Calu3 (cell line): ENCODE measurements at regions not wholly inside any gene's neighbourhood (a gene's known extent, or its start where the extent isn't known, plus 50 kb on each side); places are given as distances from the start of the nearest gene placed in this dataset.
A peak's percentile ranks its signal among the peaks of the same experiment; 100 is the strongest.

Experiments used
- BruUV-seq: library from RNA; stranded (reverse); fragments of 400-500 nt; replicated peaks from 2 replicates; lab custom pipeline; 2021; lab: Mats Ljungman, UMichigan
- CTCF ChIA-PET: fragments of 300-600 bp; sonication (Branson Sonifier 250); formaldehyde crosslinking; loops from one replicate; lab custom pipeline; 2022; ENCODE audit warnings: antibody characterized with exemption; lab: Charles Lee
- DNase-seq: peaks from one replicate; pipeline ENCODE4 v3.0.0; 2022
- H3K27ac Mint-ChIP-seq: one replicate; pipeline ENCODE4 v1.8.0; 2022; ENCODE audit warnings: mixed read lengths; ENCODE audit not compliant: unreplicated experiment
- H3K27me3 Mint-ChIP-seq: one replicate; pipeline ENCODE4 v1.8.0; 2022; ENCODE audit warnings: mixed read lengths; ENCODE audit not compliant: unreplicated experiment
- H3K36me3 Mint-ChIP-seq: one replicate; pipeline ENCODE4 v1.8.0; 2022; ENCODE audit warnings: mild to moderate bottlenecking, moderate library complexity, mixed read lengths; ENCODE audit not compliant: insufficient read depth, unreplicated experiment
- H3K4me1 Mint-ChIP-seq: one replicate; pipeline ENCODE4 v1.8.0; 2022; ENCODE audit warnings: mild to moderate bottlenecking, low read depth, mixed read lengths; ENCODE audit not compliant: unreplicated experiment
- H3K4me3 Mint-ChIP-seq: one replicate; pipeline ENCODE4 v1.8.0; 2022; ENCODE audit warnings: mild to moderate bottlenecking, low read depth, moderate library complexity, mixed read lengths; ENCODE audit not compliant: unreplicated experiment
- H3K9me3 Mint-ChIP-seq: one replicate; pipeline ENCODE4 v1.8.0; 2022; ENCODE audit warnings: low read depth, mixed read lengths; ENCODE audit not compliant: unreplicated experiment
- intact Hi-C: fragments of 100-400 bp; cut with micrococcal nuclease; formaldehyde crosslinking; loops from one replicate; pipeline ENCODE4 v1.10.0; 2022; ENCODE audit not compliant: unreplicated experiment
- TF ChIP-seq, protein P1 (sequence below): fragments of 200-600 bp; IDR thresholded peaks from one replicate; pipeline ENCODE4 v1.8.0; 2022; ENCODE audit warnings: antibody characterized with exemption; ENCODE audit not compliant: unreplicated experiment

DNA sequence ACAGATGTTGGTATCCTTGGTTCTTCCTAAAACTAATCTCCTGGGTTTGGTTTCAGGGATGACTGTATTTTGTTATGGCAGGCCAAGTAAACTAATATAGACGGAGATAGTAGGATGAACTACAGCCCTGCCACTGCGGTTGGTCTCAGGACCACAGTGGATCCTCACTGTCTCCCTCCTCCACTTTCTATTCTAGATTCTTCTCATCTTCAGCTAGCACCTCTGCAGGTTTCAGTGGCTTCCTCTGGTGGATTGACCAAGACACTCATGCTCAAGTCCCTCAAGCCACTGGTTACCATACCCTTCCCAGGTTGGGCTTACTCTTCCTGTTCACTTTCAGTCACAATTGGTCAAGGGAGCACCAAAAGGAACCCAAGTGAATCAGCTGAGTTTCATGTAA lies 71.1 kb upstream of the CLDN18 start:
- BruUV-seq = no TSS peak
- H3K27me3 Mint-ChIP-seq = peaks cover 50% of the 10 kb centered on the region
- peaks cover 3% of the 10 kb centered on the region for H3K9me3 Mint-ChIP-seq
- intact Hi-C loops = no loop called here
- H3K4me1 Mint-ChIP-seq = no peaks in the 10 kb centered on the region
- no peak overlapping the region for H3K4me3 Mint-ChIP-seq
- no peak overlapping the region for H3K27ac Mint-ChIP-seq
- CTCF ChIA-PET = interaction anchor here (0.7 kb wide), 1 partner anchor 56 kb away, joined by 4 read pairs; no protein-coding TSS in a partner anchor
- no peak for DNase-seq
- TF ChIP-seq, protein P1, sequence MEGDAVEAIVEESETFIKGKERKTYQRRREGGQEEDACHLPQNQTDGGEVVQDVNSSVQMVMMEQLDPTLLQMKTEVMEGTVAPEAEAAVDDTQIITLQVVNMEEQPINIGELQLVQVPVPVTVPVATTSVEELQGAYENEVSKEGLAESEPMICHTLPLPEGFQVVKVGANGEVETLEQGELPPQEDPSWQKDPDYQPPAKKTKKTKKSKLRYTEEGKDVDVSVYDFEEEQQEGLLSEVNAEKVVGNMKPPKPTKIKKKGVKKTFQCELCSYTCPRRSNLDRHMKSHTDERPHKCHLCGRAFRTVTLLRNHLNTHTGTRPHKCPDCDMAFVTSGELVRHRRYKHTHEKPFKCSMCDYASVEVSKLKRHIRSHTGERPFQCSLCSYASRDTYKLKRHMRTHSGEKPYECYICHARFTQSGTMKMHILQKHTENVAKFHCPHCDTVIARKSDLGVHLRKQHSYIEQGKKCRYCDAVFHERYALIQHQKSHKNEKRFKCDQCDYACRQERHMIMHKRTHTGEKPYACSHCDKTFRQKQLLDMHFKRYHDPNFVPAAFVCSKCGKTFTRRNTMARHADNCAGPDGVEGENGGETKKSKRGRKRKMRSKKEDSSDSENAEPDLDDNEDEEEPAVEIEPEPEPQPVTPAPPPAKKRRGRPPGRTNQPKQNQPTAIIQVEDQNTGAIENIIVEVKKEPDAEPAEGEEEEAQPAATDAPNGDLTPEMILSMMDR = no peak
- H3K36me3 Mint-ChIP-seq = no peaks in the 10 kb centered on the region

- CTCF ChIA-PET = interaction anchor here (0.7 to 1.3 kb wide), 4 partner anchors 19 to 840 kb away, joined by 3 read pairs; no protein-coding TSS in a partner anchor
- H3K4me1 Mint-ChIP-seq = peaks cover 7% of the 10 kb centered on the region
- no peaks in the 10 kb centered on the region for H3K36me3 Mint-ChIP-seq
- no peaks in the 10 kb centered on the region for H3K9me3 Mint-ChIP-seq
- intact Hi-C loops = loop anchor here (10.0 kb wide), 2 partner anchors 150 to 710 kb away; no protein-coding TSS in a partner anchor
- no peak for DNase-seq
- TF ChIP-seq, protein P1 = no peak
- no peak overlapping the region for H3K27ac Mint-ChIP-seq
- no peak overlapping the region for H3K4me3 Mint-ChIP-seq
- no TSS peak for BruUV-seq
- H3K27me3 Mint-ChIP-seq = peaks cover 50% of the 10 kb centered on the region
These were observed 65.4 kb upstream of the CLDN18 start for GRCh38 chr3:137944593-137944992.

DNA sequence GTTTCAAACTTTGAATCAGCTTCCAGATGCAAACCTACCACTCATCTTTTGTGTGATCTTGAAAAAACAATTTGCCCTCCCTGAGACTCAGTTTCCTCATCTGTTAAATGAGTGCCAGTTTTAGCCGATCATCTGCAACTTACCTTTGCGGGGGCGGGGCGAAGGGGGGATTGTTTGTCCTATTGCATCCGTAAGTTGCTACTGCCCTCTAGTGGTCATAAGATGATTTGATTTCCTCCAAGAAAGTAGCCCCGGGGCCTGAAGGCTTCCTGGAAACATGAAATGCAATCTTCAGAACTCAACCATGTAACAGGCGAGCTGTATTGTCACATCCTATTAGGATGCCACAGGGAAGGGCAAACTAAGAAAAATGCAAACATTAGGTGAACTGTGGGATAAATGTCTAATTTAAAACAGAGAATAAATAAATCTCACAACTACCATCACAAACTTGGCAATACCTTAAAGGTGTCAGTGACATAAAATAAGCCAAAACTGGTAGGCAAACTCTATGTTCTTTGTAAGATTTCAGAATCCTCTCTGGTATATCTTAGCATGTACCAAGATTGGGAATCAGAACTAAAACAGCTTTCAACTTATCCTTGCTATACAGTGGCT lies 63.5 kb upstream of the CLDN18 start:
- no peaks in the 10 kb centered on the region for H3K9me3 Mint-ChIP-seq
- peaks cover 7% of the 10 kb centered on the region for H3K4me1 Mint-ChIP-seq
- no peak overlapping the region for H3K27ac Mint-ChIP-seq
- BruUV-seq = no TSS peak
- TF ChIP-seq, protein P1 = peak; percentile 89
- DNase-seq = peak; percentile 84
- H3K36me3 Mint-ChIP-seq = no peaks in the 10 kb centered on the region
- H3K4me3 Mint-ChIP-seq = no peak overlapping the region
- intact Hi-C loops = loop anchor here (1.0 to 10.0 kb wide), 6 partner anchors 25 to 914 kb away; no protein-coding TSS in a partner anchor
- peaks cover 32% of the 10 kb centered on the region for H3K27me3 Mint-ChIP-seq
- CTCF ChIA-PET = interaction anchor here (0.6 to 2.7 kb wide), 2 partner anchors 237 to 839 kb away, joined by 3 to 10 read pairs; no protein-coding TSS in a partner anchor

- no peaks in the 10 kb centered on the region for H3K9me3 Mint-ChIP-seq
- CTCF ChIA-PET = interaction anchor here (0.6 to 2.7 kb wide), 2 partner anchors 238 to 840 kb away, joined by 3 to 10 read pairs; no protein-coding TSS in a partner anchor
- H3K4me3 Mint-ChIP-seq = no peak overlapping the region
- H3K4me1 Mint-ChIP-seq = peaks cover 7% of the 10 kb centered on the region
- intact Hi-C loops = loop anchor here (2.0 to 10.0 kb wide), 3 partner anchors 152 to 914 kb away; no protein-coding TSS in a partner anchor
- H3K27me3 Mint-ChIP-seq = peaks cover 25% of the 10 kb centered on the region
- no peak overlapping the region for H3K27ac Mint-ChIP-seq
- H3K36me3 Mint-ChIP-seq = no peaks in the 10 kb centered on the region
- DNase-seq = no peak
- TF ChIP-seq, protein P1 = no peak
- BruUV-seq = no TSS peak
These were observed 62.8 kb upstream of the CLDN18 start for GRCh38 chr3:137947117-137947516.
